ENCODE measurements at regions not wholly inside any gene's neighbourhood (a gene's known extent, or its start where the extent isn't known, plus 50 kb on each side); places are given as distances from the start of the nearest gene placed in this dataset.
"Not testable (repeated sequence)": the region's sequence is repeated elsewhere in the genome, so short reads cannot be mapped to it uniquely, and the experiment has no call there.

GRCh38 chr4:138347561-138347960 is 105.4 kb upstream of the SLC7A11 start:
- DNase-seq (no peak), ATAC-seq (no peak)
- Mint-ChIP-seq H3K36me3 (no peaks in the 10 kb centered on the region), H3K27ac (no peak overlapping the region), H3K27me3 (no peaks in the 10 kb centered on the region), H3K4me3 (no peak overlapping the region), H3K4me1 (peaks cover 9% of the 10 kb centered on the region), H3K9me3 (ENCODE audit: low read depth) (peaks cover 2% of the 10 kb centered on the region)
- CTCF ChIA-PET: no interaction called here

GRCh38 chr4:138344851-138345250 is 102.7 kb upstream of the SLC7A11 start:
- Mint-ChIP-seq H3K4me1 (peaks cover 16% of the 10 kb centered on the region), H3K36me3 (no peaks in the 10 kb centered on the region), H3K27ac (no peak overlapping the region), H3K4me3 (no peak overlapping the region), H3K9me3 (ENCODE audit: low read depth) (peaks cover 2% of the 10 kb centered on the region), H3K27me3 (no peaks in the 10 kb centered on the region)
- DNase-seq (no peak), ATAC-seq (no peak)
- CTCF ChIA-PET: no interaction called here

GRCh38 chr4:138344054-138344453 is 101.9 kb upstream of the SLC7A11 start:
- H3K27ac Mint-ChIP-seq: no peak overlapping the region
- H3K36me3 Mint-ChIP-seq: no peaks in the 10 kb centered on the region
- CTCF ChIA-PET: no interaction called here
- no peak for ATAC-seq
- H3K4me3 Mint-ChIP-seq: no peak overlapping the region
- no peak for DNase-seq
- H3K4me1 Mint-ChIP-seq: peaks cover 16% of the 10 kb centered on the region
- H3K27me3 Mint-ChIP-seq: no peaks in the 10 kb centered on the region
- H3K9me3 Mint-ChIP-seq (ENCODE audit: low read depth): peaks cover 2% of the 10 kb centered on the region

- ATAC-seq: no peak
- no peak for DNase-seq
- CTCF ChIA-PET: no interaction called here
- no peak overlapping the region for H3K4me3 Mint-ChIP-seq
- H3K27me3 Mint-ChIP-seq: no peaks in the 10 kb centered on the region
- no peak overlapping the region for H3K27ac Mint-ChIP-seq
- H3K9me3 Mint-ChIP-seq (ENCODE audit: low read depth): no peaks in the 10 kb centered on the region
- H3K4me1 Mint-ChIP-seq: peaks cover 12% of the 10 kb centered on the region
- no peaks in the 10 kb centered on the region for H3K36me3 Mint-ChIP-seq
Observed at GRCh38 chr4:138341739-138342415, 99.7 kb upstream of the SLC7A11 start.

- H3K4me3 Mint-ChIP-seq: no peak overlapping the region
- H3K9me3 Mint-ChIP-seq (ENCODE audit: low read depth): no peaks in the 10 kb centered on the region
- no peak overlapping the region for H3K27ac Mint-ChIP-seq
- H3K27me3 Mint-ChIP-seq: no peaks in the 10 kb centered on the region
- peaks cover 8% of the 10 kb centered on the region for H3K4me1 Mint-ChIP-seq
- CTCF ChIA-PET: no interaction called here
- DNase-seq (no peak), ATAC-seq (no peak)
- H3K36me3 Mint-ChIP-seq: no peaks in the 10 kb centered on the region
Observed at GRCh38 chr4:138338840-138339239, 96.7 kb upstream of the SLC7A11 start.

- ATAC-seq; H3K9me3 Mint-ChIP-seq (ENCODE audit: low read depth); H3K27me3 Mint-ChIP-seq; CTCF ChIA-PET; DNase-seq; H3K4me3 Mint-ChIP-seq; H3K36me3 Mint-ChIP-seq; H3K4me1 Mint-ChIP-seq; H3K27ac Mint-ChIP-seq: not testable (repeated sequence)
Observed at GRCh38 chr4:138338222-138338621, 96.1 kb upstream of the SLC7A11 start.

- ATAC-seq: no peak
- Mint-ChIP-seq H3K9me3 (ENCODE audit: low read depth) (no peaks in the 10 kb centered on the region), H3K36me3 (no peaks in the 10 kb centered on the region), H3K4me3 (no peak overlapping the region), H3K4me1 (no peaks in the 10 kb centered on the region), H3K27ac (no peak overlapping the region), H3K27me3 (no peaks in the 10 kb centered on the region)
- CTCF ChIA-PET: no interaction called here
- no peak for DNase-seq
Observed at GRCh38 chr4:138334346-138335016, 92.3 kb upstream of the SLC7A11 start.

- CTCF ChIA-PET; H3K27ac Mint-ChIP-seq; H3K4me3 Mint-ChIP-seq; ATAC-seq; H3K27me3 Mint-ChIP-seq; H3K9me3 Mint-ChIP-seq (ENCODE audit: low read depth); H3K36me3 Mint-ChIP-seq; H3K4me1 Mint-ChIP-seq; DNase-seq: not testable (repeated sequence)
Observed at GRCh38 chr4:138332415-138332814, 90.3 kb upstream of the SLC7A11 start.

GRCh38 chr4:138330531-138330930 is 88.4 kb upstream of the SLC7A11 start:
- H3K27me3 Mint-ChIP-seq: no peaks in the 10 kb centered on the region
- H3K9me3 Mint-ChIP-seq (ENCODE audit: low read depth): no peaks in the 10 kb centered on the region
- no peak for DNase-seq
- H3K27ac Mint-ChIP-seq: no peak overlapping the region
- no peak for ATAC-seq
- no peaks in the 10 kb centered on the region for H3K4me1 Mint-ChIP-seq
- CTCF ChIA-PET: no interaction called here
- H3K36me3 Mint-ChIP-seq: no peaks in the 10 kb centered on the region
- no peak overlapping the region for H3K4me3 Mint-ChIP-seq

- no peak for ATAC-seq
- H3K27ac Mint-ChIP-seq: no peak overlapping the region
- no peaks in the 10 kb centered on the region for H3K36me3 Mint-ChIP-seq
- no peaks in the 10 kb centered on the region for H3K9me3 Mint-ChIP-seq (ENCODE audit: low read depth)
- H3K4me1 Mint-ChIP-seq: no peaks in the 10 kb centered on the region
- no peak overlapping the region for H3K4me3 Mint-ChIP-seq
- no peaks in the 10 kb centered on the region for H3K27me3 Mint-ChIP-seq
- CTCF ChIA-PET: no interaction called here
- no peak for DNase-seq
Observed at GRCh38 chr4:138329506-138330070, 87.4 kb upstream of the SLC7A11 start.

GRCh38 chr4:138327338-138327737 is 85.2 kb upstream of the SLC7A11 start:
- no peak overlapping the region for H3K4me3 Mint-ChIP-seq
- H3K36me3 Mint-ChIP-seq: no peaks in the 10 kb centered on the region
- no peak overlapping the region for H3K27ac Mint-ChIP-seq
- no peaks in the 10 kb centered on the region for H3K4me1 Mint-ChIP-seq
- H3K27me3 Mint-ChIP-seq: no peaks in the 10 kb centered on the region
- no peaks in the 10 kb centered on the region for H3K9me3 Mint-ChIP-seq (ENCODE audit: low read depth)
- no peak for DNase-seq
- ATAC-seq: no peak
- CTCF ChIA-PET: no interaction called here

- H3K9me3 Mint-ChIP-seq (ENCODE audit: low read depth): no peaks in the 10 kb centered on the region
- DNase-seq: no peak
- ATAC-seq: no peak
- H3K27ac Mint-ChIP-seq: no peak overlapping the region
- H3K36me3 Mint-ChIP-seq: no peaks in the 10 kb centered on the region
- H3K4me3 Mint-ChIP-seq: no peak overlapping the region
- no peaks in the 10 kb centered on the region for H3K27me3 Mint-ChIP-seq
- CTCF ChIA-PET: no interaction called here
- no peaks in the 10 kb centered on the region for H3K4me1 Mint-ChIP-seq
Observed at GRCh38 chr4:138320831-138321230, 78.7 kb upstream of the SLC7A11 start.

- CTCF ChIA-PET: no interaction called here
- Mint-ChIP-seq H3K4me1 (no peaks in the 10 kb centered on the region), H3K36me3 (no peaks in the 10 kb centered on the region), H3K27me3 (no peaks in the 10 kb centered on the region), H3K9me3 (ENCODE audit: low read depth) (no peaks in the 10 kb centered on the region), H3K4me3 (no peak overlapping the region), H3K27ac (no peak overlapping the region)
- ATAC-seq (no peak), DNase-seq (no peak)
Observed at GRCh38 chr4:138320030-138320429, 77.9 kb upstream of the SLC7A11 start.

GRCh38 chr4:138317175-138317748 is 75.1 kb upstream of the SLC7A11 start:
- Mint-ChIP-seq H3K4me3 (no peak overlapping the region), H3K27me3 (no peaks in the 10 kb centered on the region)
- CTCF ChIA-PET: no interaction called here

More at GRCh38 chr4:138317175-138317748, 75.1 kb upstream of the SLC7A11 start:
- Mint-ChIP-seq H3K36me3 (no peaks in the 10 kb centered on the region), H3K9me3 (ENCODE audit: low read depth) (no peaks in the 10 kb centered on the region), H3K27ac (no peak overlapping the region), H3K4me1 (no peaks in the 10 kb centered on the region)
- DNase-seq: no peak
- no peak for ATAC-seq
